Testis (tissue), 2 donors: ENCODE measurements at regions not wholly inside any gene's neighbourhood (a gene's known extent, or its start where the extent isn't known, plus 50 kb on each side); places are given as distances from the start of the nearest gene placed in this dataset.

Experiments
- DNase-seq: peaks from one replicate; pipeline ENCODE4 v3.0.0-alpha.2; 2019
- H3K27ac ChIP-seq, 2 donors: fragments of 200-600 bp; sonication (generic); one replicate each; pipeline ENCODE4 v1.5.1; 2019
- H3K27me3 ChIP-seq: fragments of 200-600 bp; sonication (generic); one replicate; pipeline ENCODE4 v1.5.1; 2019
- H3K36me3 ChIP-seq: fragments of 200-600 bp; sonication (generic); one replicate; pipeline ENCODE4 v1.5.1; 2017; ENCODE audit warnings: low read depth; ENCODE audit errors: missing control alignments
- H3K4me1 ChIP-seq: fragments of 200-600 bp; sonication (generic); one replicate; pipeline ENCODE4 v1.5.1; 2019
- H3K4me3 ChIP-seq, 2 donors: fragments of 200-600 bp; sonication (generic); one replicate each; pipeline ENCODE4 v1.5.1; 2017 to 2019
- H3K9me3 ChIP-seq: fragments of 200-600 bp; sonication (generic); one replicate; pipeline ENCODE4 v1.5.1; 2017
- CTCF ChIP-seq, 3 experiments: fragments of 450-650 bp in 2 of 3; fragments of 200-600 bp in 1 of 3; sonication (generic) in 1 of 3; IDR thresholded peaks; one replicate each; pipeline ENCODE4 v1.5.1; 2016 to 2019; ENCODE audit warnings: antibody characterized with exemption in 3 of 3, mild to moderate bottlenecking in 2 of 3, moderate library complexity in 1 of 3
- POLR2A ChIP-seq: fragments of 450-650 bp; IDR thresholded peaks from one replicate; pipeline ENCODE4 v1.6.1; 2017; ENCODE audit warnings: antibody characterized with exemption, mild to moderate bottlenecking, moderate library complexity
- WGBS, 2 donors: methylation state at CpG; one replicate each; pipeline ENCODE4 v1.1.5; 2018; 5-methylcytosine and 5-hydroxymethylcytosine counted together
- intact Hi-C: fragments of 100-400 bp; cut with DNase I; formaldehyde crosslinking; loops from one replicate; pipeline ENCODE4 v1.15.1; 2023; ENCODE audit warnings: low total_unique reads

GRCh38 chr10:52915391-52915790 lies 142.8 kb upstream of the MBL2 start:
- TF ChIP-seq CTCF (IDR thresholded peaks at IDR 0.05), result no peak
- TF ChIP-seq POLR2A, result no peak

GRCh38 chr10:52911163-52911562 lies 138.6 kb upstream of the MBL2 start:
- Histone ChIP-seq H3K36me3 (no peaks in the 10 kb centered on the region), H3K9me3 (no peaks in the 10 kb centered on the region), H3K27me3 (no peaks in the 10 kb centered on the region), H3K4me1 (no peaks in the 10 kb centered on the region), H3K27ac (no peak overlapping the region), H3K4me3 (no peak overlapping the region)
- DNase-seq, result no peak
- 92 to 97% methylated on average over 1 of the region's 1 CpG for WGBS, 2 donors
- TF ChIP-seq CTCF (IDR thresholded peaks at IDR 0.05) (no peak), POLR2A (no peak)
- intact Hi-C loops, result no loop called here

More at GRCh38 chr10:52915391-52915790, 142.8 kb upstream of the MBL2 start:
- H3K9me3 ChIP-seq, result no peaks in the 10 kb centered on the region
- intact Hi-C loops, result no loop called here
- no peaks in the 10 kb centered on the region for H3K27me3 ChIP-seq
- H3K4me3 ChIP-seq, result no peak overlapping the region
- H3K27ac ChIP-seq, result no peak overlapping the region
- no peaks in the 10 kb centered on the region for H3K4me1 ChIP-seq
- H3K36me3 ChIP-seq, result no peaks in the 10 kb centered on the region
- no peak for DNase-seq
- 88 to 92% methylated on average over 1 of the region's 1 CpG for WGBS, 2 donors

GRCh38 chr10:52908478-52908877 lies 135.9 kb upstream of the MBL2 start:
- H3K27ac ChIP-seq, result no peak overlapping the region
- H3K27me3 ChIP-seq, result no peaks in the 10 kb centered on the region
- H3K4me1 ChIP-seq, result no peaks in the 10 kb centered on the region
- intact Hi-C loops, result no loop called here
- no peaks in the 10 kb centered on the region for H3K9me3 ChIP-seq
- DNase-seq, result no peak
- H3K36me3 ChIP-seq, result no peaks in the 10 kb centered on the region
- WGBS, 2 donors, result 64 to 78% methylated on average over 5 of the region's 5 CpGs
- H3K4me3 ChIP-seq, result no peak overlapping the region
- TF ChIP-seq POLR2A (no peak), CTCF (IDR thresholded peaks at IDR 0.05) (no peak)

GRCh38 chr10:52906046-52906445 lies 133.5 kb upstream of the MBL2 start:
- DNase-seq, result no peak
- intact Hi-C loops, result no loop called here
- Histone ChIP-seq H3K4me3 (no peak overlapping the region), H3K36me3 (no peaks in the 10 kb centered on the region), H3K27me3 (no peaks in the 10 kb centered on the region), H3K9me3 (no peaks in the 10 kb centered on the region), H3K27ac (no peak overlapping the region), H3K4me1 (no peaks in the 10 kb centered on the region)
- 68 to 94% methylated on average over 1 of the region's 1 CpG for WGBS, 2 donors
- TF ChIP-seq CTCF (IDR thresholded peaks at IDR 0.05), result no peak
- no peak for TF ChIP-seq POLR2A

GRCh38 chr10:52903397-52903938 lies 130.9 kb upstream of the MBL2 start:
- intact Hi-C loops, result no loop called here
- no peak overlapping the region for H3K4me3 ChIP-seq
- H3K27me3 ChIP-seq, result no peaks in the 10 kb centered on the region
- no peak for TF ChIP-seq POLR2A
- no peak for TF ChIP-seq CTCF (IDR thresholded peaks at IDR 0.05)
- 63 to 76% methylated on average over 3 of the region's 3 CpGs for WGBS, 2 donors
- H3K9me3 ChIP-seq, result no peaks in the 10 kb centered on the region
- DNase-seq, result no peak
- no peak overlapping the region for H3K27ac ChIP-seq
- no peaks in the 10 kb centered on the region for H3K36me3 ChIP-seq
- no peaks in the 10 kb centered on the region for H3K4me1 ChIP-seq
